Ureter (tissue), 1 donor: ENCODE measurements at regions not wholly inside any gene's neighbourhood (a gene's known extent, or its start where the extent isn't known, plus 50 kb on each side); places are given as distances from the start of the nearest gene placed in this dataset.

Experiments
- DNase-seq: peaks from one replicate; pipeline ENCODE4 v3.0.0-alpha.2; 2020; ENCODE audit warnings: low spot score
- donor health status: DM: yes; HTN: yes; CAD: no.

- no peak for DNase-seq
Observed at GRCh38 chr7:109127145-109127544, 557.5 kb downstream of the DNAJB9 start.

GRCh38 chr7:109131141-109131540 is 561.5 kb downstream of the DNAJB9 start:
- DNase-seq: no peak

- no peak for DNase-seq
Observed at GRCh38 chr7:109136893-109137292, 567.2 kb downstream of the DNAJB9 start.

- no peak for DNase-seq
Observed at GRCh38 chr7:109154748-109155147, 585.1 kb downstream of the DNAJB9 start.

- DNase-seq: no peak
Observed at GRCh38 chr7:109158246-109158645, 588.6 kb downstream of the DNAJB9 start.

GRCh38 chr7:109176661-109177060 is 607.0 kb downstream of the DNAJB9 start:
- DNase-seq: no peak

- DNase-seq: no peak
Observed at GRCh38 chr7:109178342-109178741, 608.7 kb downstream of the DNAJB9 start.

- DNase-seq: no peak
Observed at GRCh38 chr7:109179601-109180000, 609.9 kb downstream of the DNAJB9 start.

- no peak for DNase-seq
Observed at GRCh38 chr7:109190766-109191398, 621.2 kb downstream of the DNAJB9 start.

- DNase-seq: no peak
Observed at GRCh38 chr7:109206196-109206595, 636.5 kb downstream of the DNAJB9 start.

GRCh38 chr7:109213081-109213480 is 643.4 kb downstream of the DNAJB9 start:
- no peak for DNase-seq

- no peak for DNase-seq
Observed at GRCh38 chr7:109215341-109215740, 645.7 kb downstream of the DNAJB9 start.

GRCh38 chr7:109224100-109224499 is 654.4 kb downstream of the DNAJB9 start:
- no peak for DNase-seq

- no peak for DNase-seq
Observed at GRCh38 chr7:109226699-109227098, 657.0 kb downstream of the DNAJB9 start.

- DNase-seq: no peak
Observed at GRCh38 chr7:109235316-109235715, 665.6 kb downstream of the DNAJB9 start.

GRCh38 chr7:109246330-109247077 is 676.8 kb downstream of the DNAJB9 start:
- DNase-seq: no peak

GRCh38 chr7:109256762-109257560 is 687.3 kb downstream of the DNAJB9 start:
- DNase-seq: no peak

- DNase-seq: no peak
Observed at GRCh38 chr7:109259151-109259550, 689.5 kb downstream of the DNAJB9 start.

- no peak for DNase-seq
Observed at GRCh38 chr7:109261781-109262180, 692.1 kb downstream of the DNAJB9 start.

GRCh38 chr7:109266610-109267009 is 696.9 kb downstream of the DNAJB9 start:
- no peak for DNase-seq

GRCh38 chr7:109276348-109276747 is 706.7 kb downstream of the DNAJB9 start:
- no peak for DNase-seq

- DNase-seq: no peak
Observed at GRCh38 chr7:109282726-109283125, 713.1 kb downstream of the DNAJB9 start.

GRCh38 chr7:109284943-109285342 is 715.3 kb downstream of the DNAJB9 start:
- no peak for DNase-seq
